Colonic mucosa (tissue), 4 donors: ENCODE measurements at regions not wholly inside any gene's neighbourhood (a gene's known extent, or its start where the extent isn't known, plus 50 kb on each side); places are given as distances from the start of the nearest gene placed in this dataset.
"Not testable (repeated sequence)": the region's sequence is repeated elsewhere in the genome, so short reads cannot be mapped to it uniquely, and the experiment has no call there.

Source experiments
- DNase-seq: peaks from one replicate; pipeline ENCODE4 v3.0.0-alpha.2; 2020
- H3K27ac ChIP-seq: fragments of 200-600 bp; one replicate; pipeline ENCODE4 v1.8.0; 2021
- H3K27me3 ChIP-seq: fragments of 200-600 bp; one replicate; pipeline ENCODE4 v1.8.0; 2021
- H3K36me3 ChIP-seq: fragments of 200-600 bp; one replicate; pipeline ENCODE4 v1.8.0; 2021
- H3K4me1 ChIP-seq: fragments of 200-600 bp; one replicate; pipeline ENCODE4 v1.8.0; 2021; ENCODE audit warnings: mild to moderate bottlenecking
- H3K4me3 ChIP-seq: fragments of 200-600 bp; one replicate; pipeline ENCODE4 v1.8.0; 2021
- H3K9ac ChIP-seq, 2 donors: one replicate each; pipeline ENCODE4 v1.7.0; 2013; ENCODE audit warnings: control low read depth in 2 of 2, low read depth in 2 of 2, low read length in 2 of 2
- H3K9me3 ChIP-seq: fragments of 200-600 bp; one replicate; pipeline ENCODE4 v1.8.0; 2021
- intact Hi-C: fragments of 100-400 bp; cut with DNase I; formaldehyde crosslinking; loops from one replicate; pipeline ENCODE4 v1.14.1; 2022
- TF ChIP-seq, protein P1 (sequence below): fragments of 200-600 bp; IDR thresholded peaks from one replicate; pipeline ENCODE4 v1.8.0; 2022; ENCODE audit warnings: antibody characterized with exemption, mild to moderate bottlenecking
- donor health status: healthy.
- donor health status: DM: no; HTN: no; CAD: no.
- donor health status: DM: no; HTN: no; CAD: no.

DNA sequence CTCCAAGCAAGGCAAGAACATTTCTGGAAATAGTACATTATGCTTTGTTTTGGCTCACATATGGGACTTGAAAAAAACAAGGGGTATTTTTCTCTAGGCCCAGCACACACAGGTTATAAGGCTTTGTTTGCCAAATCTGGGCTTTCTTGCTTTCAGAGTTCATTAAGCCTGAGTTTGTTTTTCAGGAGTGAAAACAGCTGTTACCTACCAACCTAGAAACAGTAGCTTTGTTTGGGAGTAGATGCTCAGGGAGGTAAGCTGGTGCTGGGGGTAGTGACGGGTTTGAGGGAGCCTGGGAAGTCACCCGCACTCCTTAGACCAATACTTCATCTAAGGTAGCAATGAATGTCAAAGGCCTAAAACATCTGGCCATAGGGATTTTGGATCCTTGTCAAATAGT is 241.2 kb downstream of the KBTBD8 start:
- no peaks in the 10 kb centered on the region for H3K27me3 ChIP-seq
- no peak overlapping the region for H3K9ac ChIP-seq
- H3K9me3 ChIP-seq, result no peaks in the 10 kb centered on the region
- H3K36me3 ChIP-seq, result no peaks in the 10 kb centered on the region
- TF ChIP-seq, protein P1, sequence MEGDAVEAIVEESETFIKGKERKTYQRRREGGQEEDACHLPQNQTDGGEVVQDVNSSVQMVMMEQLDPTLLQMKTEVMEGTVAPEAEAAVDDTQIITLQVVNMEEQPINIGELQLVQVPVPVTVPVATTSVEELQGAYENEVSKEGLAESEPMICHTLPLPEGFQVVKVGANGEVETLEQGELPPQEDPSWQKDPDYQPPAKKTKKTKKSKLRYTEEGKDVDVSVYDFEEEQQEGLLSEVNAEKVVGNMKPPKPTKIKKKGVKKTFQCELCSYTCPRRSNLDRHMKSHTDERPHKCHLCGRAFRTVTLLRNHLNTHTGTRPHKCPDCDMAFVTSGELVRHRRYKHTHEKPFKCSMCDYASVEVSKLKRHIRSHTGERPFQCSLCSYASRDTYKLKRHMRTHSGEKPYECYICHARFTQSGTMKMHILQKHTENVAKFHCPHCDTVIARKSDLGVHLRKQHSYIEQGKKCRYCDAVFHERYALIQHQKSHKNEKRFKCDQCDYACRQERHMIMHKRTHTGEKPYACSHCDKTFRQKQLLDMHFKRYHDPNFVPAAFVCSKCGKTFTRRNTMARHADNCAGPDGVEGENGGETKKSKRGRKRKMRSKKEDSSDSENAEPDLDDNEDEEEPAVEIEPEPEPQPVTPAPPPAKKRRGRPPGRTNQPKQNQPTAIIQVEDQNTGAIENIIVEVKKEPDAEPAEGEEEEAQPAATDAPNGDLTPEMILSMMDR, result no peak
- no peak for DNase-seq
- H3K4me1 ChIP-seq, result no peaks in the 10 kb centered on the region
- H3K27ac ChIP-seq, result no peak overlapping the region
- intact Hi-C loops, result no loop called here
- no peak overlapping the region for H3K4me3 ChIP-seq

DNA sequence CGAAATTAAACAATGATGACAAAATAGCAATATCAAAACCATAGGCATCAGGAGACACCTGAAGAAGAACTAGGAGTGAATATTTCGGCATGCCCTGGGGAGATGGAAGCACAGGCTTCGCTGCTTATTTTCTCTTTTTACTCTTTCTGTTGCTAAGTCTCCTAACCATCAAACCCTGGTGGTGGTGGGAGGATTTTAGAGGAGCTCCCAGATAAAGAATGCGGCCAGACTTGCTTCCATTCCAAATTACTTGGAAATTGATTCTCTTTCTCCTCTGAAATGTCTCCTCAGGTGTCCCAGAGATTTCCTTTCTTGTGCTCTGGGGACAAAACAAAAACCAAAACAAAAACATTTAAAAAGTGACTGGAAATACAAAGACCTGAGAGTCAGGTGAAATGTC is 243.0 kb downstream of the KBTBD8 start:
- intact Hi-C loops, result no loop called here
- H3K4me1 ChIP-seq, result no peaks in the 10 kb centered on the region
- H3K27ac ChIP-seq, result no peak overlapping the region
- no peaks in the 10 kb centered on the region for H3K9me3 ChIP-seq
- no peaks in the 10 kb centered on the region for H3K27me3 ChIP-seq
- no peak for DNase-seq
- TF ChIP-seq, protein P1, result no peak
- no peak overlapping the region for H3K4me3 ChIP-seq
- no peaks in the 10 kb centered on the region for H3K36me3 ChIP-seq
- no peak overlapping the region for H3K9ac ChIP-seq

DNA sequence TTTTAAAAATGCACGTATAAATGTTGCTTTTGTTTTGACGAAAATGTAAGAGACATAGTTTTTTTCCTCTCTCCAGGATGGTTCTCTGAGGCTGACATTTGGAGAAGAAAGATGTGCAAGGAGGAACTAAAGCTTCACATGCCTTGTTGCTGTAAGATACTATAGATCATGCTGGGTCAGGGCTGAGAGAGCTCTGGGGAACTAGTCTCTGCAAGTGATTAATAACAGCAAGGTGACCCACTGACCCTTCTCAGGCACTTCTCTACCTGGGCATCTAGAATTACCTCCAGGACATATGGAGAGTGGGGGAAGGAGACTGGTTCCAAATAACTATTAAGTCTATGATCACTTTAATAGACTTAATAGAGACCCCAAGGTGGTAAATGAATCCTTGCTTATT is 246.0 kb downstream of the KBTBD8 start:
- Histone ChIP-seq H3K36me3 (no peaks in the 10 kb centered on the region), H3K27me3 (no peaks in the 10 kb centered on the region), H3K27ac (no peak overlapping the region), H3K4me1 (no peaks in the 10 kb centered on the region), H3K4me3 (no peak overlapping the region), H3K9me3 (no peaks in the 10 kb centered on the region), H3K9ac (no peak overlapping the region)
- DNase-seq, result no peak
- TF ChIP-seq, protein P1, result no peak
- intact Hi-C loops, result no loop called here

DNA sequence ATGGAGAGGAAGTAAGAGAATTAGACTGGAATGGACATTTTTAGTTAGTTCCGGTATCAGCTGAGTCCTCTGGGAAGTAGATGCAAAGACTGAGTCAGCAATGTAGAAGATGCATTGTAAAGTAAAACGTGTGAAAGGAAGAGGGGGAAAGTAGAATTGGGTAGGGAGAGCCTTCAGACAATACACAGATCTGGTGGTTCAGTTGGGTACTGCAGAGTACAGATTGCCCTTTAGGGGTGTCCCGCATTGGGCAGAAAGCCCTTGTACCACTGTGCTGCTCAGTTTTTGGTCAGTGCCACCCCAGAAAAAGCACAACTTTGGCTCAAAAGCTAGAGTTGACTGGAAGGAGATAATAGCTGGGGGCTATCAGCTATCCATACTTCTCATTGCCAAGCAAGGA is 247.4 kb downstream of the KBTBD8 start:
- no peak for DNase-seq
- Histone ChIP-seq H3K9me3 (no peaks in the 10 kb centered on the region), H3K27ac (no peak overlapping the region), H3K36me3 (no peaks in the 10 kb centered on the region), H3K4me3 (no peak overlapping the region), H3K4me1 (no peaks in the 10 kb centered on the region), H3K27me3 (no peaks in the 10 kb centered on the region), H3K9ac (no peak overlapping the region)
- TF ChIP-seq, protein P1, result no peak
- intact Hi-C loops, result no loop called here

DNA sequence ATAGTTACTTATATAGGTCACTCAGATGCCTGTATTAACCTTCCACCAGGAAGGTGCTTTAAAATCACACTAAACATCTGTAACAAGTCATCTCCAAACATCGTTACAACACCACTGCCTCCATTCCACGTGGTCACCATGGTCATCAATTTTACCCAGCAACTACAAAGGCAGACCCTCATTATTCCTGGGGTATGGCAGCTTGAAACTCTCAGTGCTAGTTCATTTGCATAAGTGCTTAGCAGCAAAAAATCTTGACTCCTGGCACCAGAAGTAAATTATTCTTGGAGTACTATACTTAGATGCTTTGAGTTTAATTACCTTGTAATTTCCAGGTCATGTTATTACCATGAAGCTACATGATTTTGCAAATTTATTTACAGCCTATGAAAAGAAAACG is 250.6 kb downstream of the KBTBD8 start:
- Histone ChIP-seq H3K9ac (no peak overlapping the region), H3K4me1 (no peaks in the 10 kb centered on the region), H3K4me3 (no peak overlapping the region), H3K27me3 (no peaks in the 10 kb centered on the region), H3K36me3 (no peaks in the 10 kb centered on the region), H3K9me3 (no peaks in the 10 kb centered on the region), H3K27ac (no peak overlapping the region)
- no peak for DNase-seq
- intact Hi-C loops, result no loop called here
- TF ChIP-seq, protein P1, result no peak

DNA sequence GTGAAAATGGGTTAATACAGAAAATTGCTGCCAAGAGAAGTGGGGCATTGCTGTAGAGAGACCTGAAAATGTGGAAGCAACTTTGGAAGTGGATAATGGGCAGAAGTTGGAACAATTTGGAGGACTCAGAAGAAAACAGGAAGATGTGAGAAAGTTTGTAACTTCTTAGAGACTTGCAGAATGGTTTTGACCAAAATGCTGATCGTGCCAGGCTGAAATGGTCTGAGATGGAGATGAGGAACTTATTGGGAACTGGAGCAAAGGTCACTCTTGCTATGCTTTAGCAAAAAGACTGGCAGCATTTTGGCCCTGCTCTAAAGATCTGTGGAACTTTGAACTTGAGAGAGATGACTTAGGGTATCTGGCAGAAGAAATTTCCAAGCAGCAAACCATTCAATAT is 254.8 kb downstream of the KBTBD8 start:
- H3K4me3 ChIP-seq, intact Hi-C loops, H3K27me3 ChIP-seq, H3K4me1 ChIP-seq, H3K9ac ChIP-seq, H3K27ac ChIP-seq, H3K36me3 ChIP-seq, H3K9me3 ChIP-seq, DNase-seq: not testable (repeated sequence)
